ENCODE measurements at regions not wholly inside any gene's neighbourhood (a gene's known extent, or its start where the extent isn't known, plus 50 kb on each side); places are given as distances from the start of the nearest gene placed in this dataset.
"Not testable (repeated sequence)": the region's sequence is repeated elsewhere in the genome, so short reads cannot be mapped to it uniquely, and the experiment has no call there.

- POLR2A ChIA-PET (ENCODE audit: unreplicated experiment), result no interaction called here
- H3K4me1 ChIP-seq (ENCODE audit: insufficient read depth, low read length), result no peaks in the 10 kb centered on the region
- no peak overlapping the region for H2AFZ ChIP-seq (ENCODE audit: low read length)
- intact Hi-C loops (cut with micrococcal nuclease), result no loop called here
- H4K20me1 ChIP-seq (ENCODE audit: low read length), result no peaks in the 10 kb centered on the region
- no peak overlapping the region for H3K4me2 ChIP-seq (ENCODE audit: low read length)
- no peaks in the 10 kb centered on the region for H3F3A ChIP-seq (ENCODE audit: low read length, unreplicated experiment)
- no peaks in the 10 kb centered on the region for H3K9me3 ChIP-seq (ENCODE audit: low read length)
- H3K27ac ChIP-seq (ENCODE audit: low read length), result no peak overlapping the region
- no peaks in the 10 kb centered on the region for H3K79me2 ChIP-seq (ENCODE audit: low read length)
- BruUV-seq (replicated peaks), result no TSS peak
- CTCF ChIA-PET, result no interaction called here
- H3K36me3 ChIP-seq (ENCODE audit: low read depth, low read length), result no peaks in the 10 kb centered on the region
- no peak overlapping the region for H3K4me3 ChIP-seq (ENCODE audit: low read length)
- no peak overlapping the region for H3K9ac ChIP-seq (ENCODE audit: low read length)
- ATAC-seq, result no peak
- no peaks in the 10 kb centered on the region for H3K9me2 ChIP-seq (replicated peaks; ENCODE audit: low read length)
- TF ChIP-seq EZH2 (IDR thresholded peaks at IDR 0.05; ENCODE audit: low read length, unreplicated experiment) (no peak), CTCF (conservative IDR thresholded peaks at IDR 0.05; ENCODE audit: low read depth, low read length) (no peak), EZH2phosphoT487 (IDR thresholded peaks at IDR 0.05; ENCODE audit: borderline replicate concordance, low read length) (no peak)
- DNase-seq, result no peak
- no peaks in the 10 kb centered on the region for H3K27me3 ChIP-seq (ENCODE audit: low read length)
These were observed 241.6 kb upstream of the SGCG start for GRCh38 chr13:22939157-22939556.

- BruUV-seq (replicated peaks), result no TSS peak
- ChIA-PET CTCF (no interaction called here), POLR2A (ENCODE audit: unreplicated experiment) (no interaction called here)
- no peak for DNase-seq
- Histone ChIP-seq H3K36me3 (ENCODE audit: low read depth, low read length) (no peaks in the 10 kb centered on the region), H3K9me3 (ENCODE audit: low read length) (no peaks in the 10 kb centered on the region), H3K9ac (ENCODE audit: low read length) (no peak overlapping the region), H3K27ac (ENCODE audit: low read length) (no peak overlapping the region), H3K9me2 (replicated peaks; ENCODE audit: low read length) (no peaks in the 10 kb centered on the region), H3K27me3 (ENCODE audit: low read length) (no peaks in the 10 kb centered on the region), H3K79me2 (ENCODE audit: low read length) (no peaks in the 10 kb centered on the region), H2AFZ (ENCODE audit: low read length) (no peak overlapping the region), H3F3A (ENCODE audit: low read length, unreplicated experiment) (no peaks in the 10 kb centered on the region), H3K4me3 (ENCODE audit: low read length) (no peak overlapping the region), H3K4me2 (ENCODE audit: low read length) (no peak overlapping the region), H3K4me1 (ENCODE audit: insufficient read depth, low read length) (no peaks in the 10 kb centered on the region), H4K20me1 (ENCODE audit: low read length) (no peaks in the 10 kb centered on the region)
- no peak for ATAC-seq
- intact Hi-C loops (cut with micrococcal nuclease), result no loop called here
- TF ChIP-seq CTCF (conservative IDR thresholded peaks at IDR 0.05; ENCODE audit: low read depth, low read length) (no peak), EZH2 (IDR thresholded peaks at IDR 0.05; ENCODE audit: low read length, unreplicated experiment) (no peak), EZH2phosphoT487 (IDR thresholded peaks at IDR 0.05; ENCODE audit: borderline replicate concordance, low read length) (no peak)
These were observed 240.6 kb upstream of the SGCG start for GRCh38 chr13:22940090-22940710.

- intact Hi-C loops (cut with micrococcal nuclease), result no loop called here
- ATAC-seq (no peak), DNase-seq (no peak)
- TF ChIP-seq EZH2phosphoT487 (IDR thresholded peaks at IDR 0.05; ENCODE audit: borderline replicate concordance, low read length), result no peak
- no peak for TF ChIP-seq CTCF (conservative IDR thresholded peaks at IDR 0.05; ENCODE audit: low read depth, low read length)
- TF ChIP-seq EZH2 (IDR thresholded peaks at IDR 0.05; ENCODE audit: low read length, unreplicated experiment), result no peak
- Histone ChIP-seq H3K9me3 (ENCODE audit: low read length) (no peaks in the 10 kb centered on the region), H3K36me3 (ENCODE audit: low read depth, low read length) (no peaks in the 10 kb centered on the region), H4K20me1 (ENCODE audit: low read length) (no peaks in the 10 kb centered on the region), H3K27ac (ENCODE audit: low read length) (no peak overlapping the region), H3K4me2 (ENCODE audit: low read length) (no peak overlapping the region), H2AFZ (ENCODE audit: low read length) (no peak overlapping the region), H3K4me1 (ENCODE audit: insufficient read depth, low read length) (no peaks in the 10 kb centered on the region), H3K79me2 (ENCODE audit: low read length) (no peaks in the 10 kb centered on the region), H3K4me3 (ENCODE audit: low read length) (no peak overlapping the region), H3K27me3 (ENCODE audit: low read length) (no peaks in the 10 kb centered on the region), H3K9ac (ENCODE audit: low read length) (no peak overlapping the region), H3K9me2 (replicated peaks; ENCODE audit: low read length) (no peaks in the 10 kb centered on the region), H3F3A (ENCODE audit: low read length, unreplicated experiment) (no peaks in the 10 kb centered on the region)
- CTCF ChIA-PET, result no interaction called here
- no TSS peak for BruUV-seq (replicated peaks)
- POLR2A ChIA-PET (ENCODE audit: unreplicated experiment), result no interaction called here
These were observed 240.0 kb upstream of the SGCG start for GRCh38 chr13:22940736-22941135.

GRCh38 chr13:22941495-22941894, 239.3 kb upstream of the SGCG start:
- POLR2A ChIA-PET (ENCODE audit: unreplicated experiment); H3K9me2 ChIP-seq (replicated peaks; ENCODE audit: low read length); H3K9me3 ChIP-seq (ENCODE audit: low read length); H3K9ac ChIP-seq (ENCODE audit: low read length); H3K36me3 ChIP-seq (ENCODE audit: low read depth, low read length); H2AFZ ChIP-seq (ENCODE audit: low read length); H3F3A ChIP-seq (ENCODE audit: low read length, unreplicated experiment); H3K79me2 ChIP-seq (ENCODE audit: low read length); BruUV-seq (replicated peaks); ATAC-seq; H3K27ac ChIP-seq (ENCODE audit: low read length); CTCF ChIA-PET; H4K20me1 ChIP-seq (ENCODE audit: low read length); DNase-seq; H3K27me3 ChIP-seq (ENCODE audit: low read length); H3K4me2 ChIP-seq (ENCODE audit: low read length); H3K4me3 ChIP-seq (ENCODE audit: low read length); H3K4me1 ChIP-seq (ENCODE audit: insufficient read depth, low read length); intact Hi-C loops (cut with micrococcal nuclease): not testable (repeated sequence)
